ENCODE measurements at regions not wholly inside any gene's neighbourhood (a gene's known extent, or its start where the extent isn't known, plus 50 kb on each side); places are given as distances from the start of the nearest gene placed in this dataset.

DNA sequence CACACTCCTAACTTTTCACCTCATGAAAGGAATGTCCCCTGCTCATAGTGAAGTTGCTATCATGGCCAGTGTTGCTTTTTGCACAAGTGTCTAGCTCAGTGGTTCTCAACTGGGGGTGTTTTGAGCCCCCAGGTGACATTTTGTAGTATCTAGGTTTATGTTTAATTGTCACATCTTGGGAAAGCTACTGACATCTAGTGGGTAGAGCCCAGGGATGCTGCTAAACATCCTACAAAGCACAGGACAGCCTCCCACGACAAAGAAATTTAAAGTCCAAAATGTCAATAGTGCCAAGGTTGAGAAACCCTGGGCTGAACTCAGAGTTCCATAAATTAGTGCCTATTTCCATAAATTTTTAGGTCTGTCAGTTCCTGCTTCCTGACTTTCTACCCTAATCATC, 70.7 kb upstream of the HCCS start:
- Histone ChIP-seq H3K4me1 (ENCODE audit: control insufficient read depth, insufficient read depth, low read length) (no peaks in the 10 kb centered on the region), H3K27me3 (ENCODE audit: control insufficient read depth, insufficient read depth, low read length) (no peaks in the 10 kb centered on the region), H3K9me3 (ENCODE audit: control insufficient read depth, low read length) (no peaks in the 10 kb centered on the region), H3K9ac (ENCODE audit: low read length) (no peak overlapping the region), H3K36me3 (ENCODE audit: control insufficient read depth, insufficient read depth, low read length) (no peaks in the 10 kb centered on the region), H3K4me3 (ENCODE audit: low read length) (no peak overlapping the region)

DNA sequence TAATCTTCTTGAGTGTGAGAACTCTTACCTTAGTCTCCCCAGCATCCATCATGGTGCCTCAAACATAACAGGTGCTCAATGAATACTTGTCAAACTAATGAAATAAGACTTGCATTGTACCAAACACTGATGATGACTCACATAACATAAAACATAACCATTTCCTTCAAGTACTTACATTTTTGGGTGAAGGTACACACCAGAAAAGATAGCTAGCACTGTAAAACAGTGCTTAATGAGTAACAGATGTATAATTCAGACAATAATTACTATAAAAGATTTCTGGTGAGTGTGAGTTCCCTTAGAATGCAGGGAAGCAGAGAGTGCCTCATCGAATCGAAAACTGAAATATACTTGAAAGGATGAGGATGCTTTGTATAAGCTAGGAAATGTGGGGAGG, 70.1 kb upstream of the HCCS start:
- Histone ChIP-seq H3K9ac (ENCODE audit: low read length) (no peak overlapping the region), H3K9me3 (ENCODE audit: control insufficient read depth, low read length) (no peaks in the 10 kb centered on the region), H3K4me1 (ENCODE audit: control insufficient read depth, insufficient read depth, low read length) (no peaks in the 10 kb centered on the region), H3K27me3 (ENCODE audit: control insufficient read depth, insufficient read depth, low read length) (no peaks in the 10 kb centered on the region), H3K36me3 (ENCODE audit: control insufficient read depth, insufficient read depth, low read length) (no peaks in the 10 kb centered on the region), H3K4me3 (ENCODE audit: low read length) (no peak overlapping the region)

DNA sequence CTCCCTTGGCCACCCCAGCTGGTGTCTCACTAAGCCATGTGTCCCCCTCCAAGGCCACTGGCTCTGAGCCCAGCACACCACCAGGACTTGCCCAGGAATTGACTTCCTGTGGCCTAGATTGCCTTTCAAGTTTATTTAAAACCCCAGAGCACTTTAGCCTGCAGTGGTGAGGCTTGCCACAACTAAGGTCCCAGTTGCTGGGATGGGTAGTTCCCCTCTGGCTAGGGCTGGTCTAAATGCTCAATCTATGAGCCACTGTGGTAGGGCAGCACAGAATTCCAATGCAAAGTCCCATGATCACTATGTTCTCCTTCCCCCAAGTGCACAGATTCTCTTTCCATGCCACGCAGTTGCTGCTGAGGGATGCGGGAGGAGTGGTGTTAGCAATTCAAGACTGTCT, 61.1 kb upstream of the HCCS start:
- no peaks in the 10 kb centered on the region for H3K27me3 ChIP-seq (ENCODE audit: control insufficient read depth, insufficient read depth, low read length)
- H3K4me3 ChIP-seq (ENCODE audit: low read length) = no peak overlapping the region
- no peaks in the 10 kb centered on the region for H3K36me3 ChIP-seq (ENCODE audit: control insufficient read depth, insufficient read depth, low read length)
- no peaks in the 10 kb centered on the region for H3K9me3 ChIP-seq (ENCODE audit: control insufficient read depth, low read length)
- no peak overlapping the region for H3K9ac ChIP-seq (ENCODE audit: low read length)
- H3K4me1 ChIP-seq (ENCODE audit: control insufficient read depth, insufficient read depth, low read length) = no peaks in the 10 kb centered on the region

DNA sequence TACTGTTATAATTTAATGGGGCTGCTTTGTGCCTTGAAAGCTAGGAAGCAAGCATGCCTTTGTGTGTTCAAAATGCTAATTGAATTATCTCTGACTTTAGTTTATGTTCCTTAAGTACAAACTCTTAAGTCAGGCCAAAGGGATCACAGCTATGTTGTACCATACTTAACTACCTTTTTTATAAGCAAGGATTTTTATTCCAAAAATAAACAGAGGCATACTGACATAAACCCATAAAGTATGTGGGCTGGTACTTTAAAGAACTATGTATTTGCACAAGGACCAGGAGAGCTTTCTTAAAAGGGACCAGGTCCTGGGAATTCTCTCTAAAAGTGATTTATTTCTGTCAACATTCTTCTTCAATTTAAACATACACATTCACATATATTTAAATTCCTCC, 57.8 kb upstream of the HCCS start:
- Histone ChIP-seq H3K4me3 (ENCODE audit: low read length) (no peak overlapping the region), H3K36me3 (ENCODE audit: control insufficient read depth, insufficient read depth, low read length) (no peaks in the 10 kb centered on the region), H3K27me3 (ENCODE audit: control insufficient read depth, insufficient read depth, low read length) (no peaks in the 10 kb centered on the region), H3K9ac (ENCODE audit: low read length) (no peak overlapping the region), H3K9me3 (ENCODE audit: control insufficient read depth, low read length) (no peaks in the 10 kb centered on the region), H3K4me1 (ENCODE audit: control insufficient read depth, insufficient read depth, low read length) (no peaks in the 10 kb centered on the region)

DNA sequence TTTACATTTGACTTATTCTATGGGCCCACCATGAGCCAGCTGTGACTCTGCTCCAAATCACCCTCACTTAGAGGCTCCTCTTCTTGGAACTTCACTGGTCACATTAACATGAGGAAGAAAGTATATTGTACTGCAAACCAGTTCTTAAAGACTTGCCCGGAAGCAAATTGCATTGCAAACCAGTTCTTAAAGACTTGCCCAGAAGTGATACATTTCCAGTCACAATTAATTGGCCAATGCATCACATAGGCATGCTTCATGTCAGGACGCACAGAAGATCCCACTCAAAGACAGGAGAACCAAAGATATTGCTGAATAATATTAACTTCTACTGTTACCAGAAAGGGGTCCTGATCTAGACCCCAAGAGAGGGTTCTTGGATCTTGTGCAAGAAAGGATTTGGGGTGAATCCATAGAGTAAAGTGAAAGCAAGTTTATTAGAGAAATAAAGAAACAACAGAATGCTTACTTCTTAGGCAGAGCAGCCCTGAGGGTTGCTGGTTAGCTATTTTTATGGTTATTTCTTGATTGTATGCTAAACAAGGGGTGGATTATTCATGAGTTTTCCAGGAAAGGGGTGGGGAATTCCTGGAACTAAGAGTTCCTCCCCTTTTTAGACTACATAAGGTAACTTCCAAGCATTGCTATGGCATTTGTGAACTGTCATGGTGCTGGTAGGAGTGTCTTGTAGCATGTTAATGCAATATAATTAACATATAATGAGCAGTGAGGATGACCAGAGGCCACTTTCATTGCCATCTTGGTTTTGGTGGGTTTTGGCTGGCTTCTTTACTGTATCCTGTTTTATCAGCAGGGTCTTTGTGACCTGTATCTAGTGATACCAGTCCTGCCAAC, 54.6 kb upstream of the HCCS start:
- H3K36me3 ChIP-seq (ENCODE audit: control insufficient read depth, insufficient read depth, low read length) = no peaks in the 10 kb centered on the region
- no peaks in the 10 kb centered on the region for H3K4me1 ChIP-seq (ENCODE audit: control insufficient read depth, insufficient read depth, low read length)
- no peaks in the 10 kb centered on the region for H3K27me3 ChIP-seq (ENCODE audit: control insufficient read depth, insufficient read depth, low read length)
- H3K9ac ChIP-seq (ENCODE audit: low read length) = no peak overlapping the region
- H3K9me3 ChIP-seq (ENCODE audit: control insufficient read depth, low read length) = no peaks in the 10 kb centered on the region
- H3K4me3 ChIP-seq (ENCODE audit: low read length) = no peak overlapping the region

DNA sequence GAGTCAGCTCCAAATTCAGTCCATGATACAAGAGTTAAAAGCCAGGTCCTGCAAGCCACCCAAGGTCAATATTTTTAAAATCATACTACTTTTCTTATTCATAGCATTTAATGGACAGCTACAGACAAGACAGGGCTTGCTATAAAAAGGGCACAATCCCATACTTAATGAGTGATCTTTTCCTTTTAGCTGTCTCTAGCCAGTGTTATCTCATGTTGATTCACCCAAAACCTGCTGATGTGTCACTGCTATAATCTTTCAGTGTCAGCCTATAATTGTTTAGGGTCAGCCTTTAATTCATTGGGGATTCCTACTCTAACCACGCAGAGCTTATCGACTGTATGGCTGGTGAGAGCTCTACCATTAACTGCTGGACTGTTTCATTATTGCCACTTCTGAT, 51.2 kb upstream of the HCCS start:
- Histone ChIP-seq H3K27me3 (ENCODE audit: control insufficient read depth, insufficient read depth, low read length) (no peaks in the 10 kb centered on the region), H3K36me3 (ENCODE audit: control insufficient read depth, insufficient read depth, low read length) (no peaks in the 10 kb centered on the region), H3K4me3 (ENCODE audit: low read length) (no peak overlapping the region), H3K9ac (ENCODE audit: low read length) (no peak overlapping the region), H3K4me1 (ENCODE audit: control insufficient read depth, insufficient read depth, low read length) (no peaks in the 10 kb centered on the region), H3K9me3 (ENCODE audit: control insufficient read depth, low read length) (no peaks in the 10 kb centered on the region)

Measured in mucosa of stomach (tissue), 1 donor.